HG03025 (cell line): ENCODE measurements at regions not wholly inside any gene's neighbourhood (a gene's known extent, or its start where the extent isn't known, plus 50 kb on each side); places are given as distances from the start of the nearest gene placed in this dataset.

Experiments
- ATAC-seq: cut with Tn5 transposase; IDR thresholded peaks from one replicate; pipeline ENCODE4 v1.9.1; 2021; ENCODE audit warnings: mild to moderate bottlenecking, moderate library complexity; ENCODE audit not compliant: unreplicated experiment, low FRiP score

- no peak for ATAC-seq
Measured at GRCh38 chr4:180455226-180455625, 1788.0 kb upstream of the TENM3 start.

DNA sequence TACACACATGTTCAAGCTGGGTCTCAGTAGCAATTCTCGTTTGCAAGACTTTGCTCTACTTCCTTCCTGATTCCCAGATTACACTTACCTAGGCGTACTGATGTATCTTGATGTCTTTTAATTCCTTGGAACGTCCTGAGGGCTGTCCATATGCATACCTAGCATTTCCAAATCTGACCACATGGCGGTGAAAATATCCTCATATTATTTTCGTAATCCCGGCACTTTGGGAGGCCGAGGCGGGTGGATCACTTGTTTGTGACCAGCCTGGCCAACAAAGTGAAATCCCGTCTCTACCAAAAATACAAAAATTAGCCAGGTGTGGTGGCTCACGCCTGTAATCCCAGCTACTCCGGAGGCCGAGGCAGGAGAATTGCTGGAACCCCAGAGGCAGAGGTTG is 1786.3 kb upstream of the TENM3 start:
- ATAC-seq = no peak

DNA sequence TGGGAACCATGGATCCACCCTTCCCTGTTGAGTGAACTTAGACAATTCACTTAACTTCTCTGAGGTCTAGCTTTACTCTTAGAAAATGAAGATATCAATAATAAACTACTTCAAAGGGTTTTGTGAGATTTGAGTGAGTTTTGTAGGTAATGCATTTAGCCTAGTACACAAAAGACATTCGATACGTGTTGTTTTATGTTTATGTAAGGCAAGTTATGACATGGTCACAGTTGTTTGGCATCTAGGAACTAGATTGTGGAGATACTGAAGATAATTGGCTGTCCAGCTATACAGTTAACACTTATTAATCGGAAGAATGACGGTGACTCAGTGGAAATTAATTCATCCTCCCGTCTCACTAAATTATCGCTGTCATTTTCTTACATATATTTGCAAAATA is 1781.1 kb upstream of the TENM3 start:
- ATAC-seq = no peak

DNA sequence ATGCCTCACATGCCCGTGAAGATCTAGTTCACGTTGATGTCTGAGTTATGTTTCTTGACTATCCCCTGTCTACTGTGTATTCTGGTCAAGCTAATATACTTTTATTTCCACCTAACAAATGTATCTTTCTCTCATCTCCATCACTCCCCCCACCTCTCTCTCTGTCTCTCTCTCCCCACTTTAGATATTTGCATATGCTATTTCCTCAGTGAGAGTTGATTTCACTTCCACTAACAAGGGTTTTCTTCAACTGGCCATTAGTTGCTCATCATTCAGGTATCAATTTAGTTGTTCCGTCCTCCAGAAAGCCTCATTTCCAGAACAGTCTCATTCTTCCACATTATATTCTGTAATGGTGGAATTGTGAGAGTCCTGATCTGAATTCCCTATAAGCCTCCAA is 1777.8 kb upstream of the TENM3 start:
- ATAC-seq = no peak

DNA sequence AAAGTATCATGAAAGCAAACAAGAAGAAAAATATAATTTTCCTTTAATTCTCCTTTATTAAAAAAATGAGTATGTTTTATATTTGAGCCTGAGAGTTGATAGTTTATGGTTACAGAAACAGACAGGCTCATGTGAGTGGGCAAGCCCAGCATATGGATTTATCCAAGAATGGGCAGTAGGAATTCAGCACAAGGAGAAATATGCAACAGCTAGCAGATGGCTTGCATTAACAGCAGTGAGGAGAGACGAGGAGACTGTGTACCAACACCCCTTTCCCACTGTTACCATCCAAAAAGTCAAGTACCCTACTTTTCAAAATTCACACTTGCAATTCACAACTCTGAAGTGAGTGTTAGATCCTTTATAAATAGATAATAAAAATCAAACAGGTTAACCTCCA is 1760.2 kb upstream of the TENM3 start:
- no peak for ATAC-seq

GRCh38 chr4:180485407-180485806 is 1757.8 kb upstream of the TENM3 start:
- ATAC-seq = no peak

GRCh38 chr4:180486342-180486741 is 1756.9 kb upstream of the TENM3 start:
- no peak for ATAC-seq

DNA sequence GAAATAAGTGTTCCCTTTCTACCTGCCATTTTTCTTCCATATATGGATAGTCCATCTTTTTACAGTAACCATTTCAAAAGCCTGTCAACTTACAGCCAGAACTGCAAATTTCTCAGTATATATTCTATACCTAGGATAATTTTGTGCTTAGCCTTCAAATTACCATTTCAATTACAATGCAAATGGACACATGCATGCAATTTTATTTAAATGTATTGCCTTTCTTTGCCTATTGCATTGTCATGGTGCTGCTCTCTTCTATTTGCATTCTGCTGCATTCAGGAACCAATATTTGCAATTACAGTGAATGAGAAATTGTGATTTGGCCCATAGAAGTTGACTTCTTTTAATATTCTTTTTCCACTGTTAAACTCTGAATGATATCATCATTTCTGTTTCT is 1753.4 kb upstream of the TENM3 start:
- no peak for ATAC-seq

GRCh38 chr4:180491210-180491609 is 1752.0 kb upstream of the TENM3 start:
- ATAC-seq = no peak

DNA sequence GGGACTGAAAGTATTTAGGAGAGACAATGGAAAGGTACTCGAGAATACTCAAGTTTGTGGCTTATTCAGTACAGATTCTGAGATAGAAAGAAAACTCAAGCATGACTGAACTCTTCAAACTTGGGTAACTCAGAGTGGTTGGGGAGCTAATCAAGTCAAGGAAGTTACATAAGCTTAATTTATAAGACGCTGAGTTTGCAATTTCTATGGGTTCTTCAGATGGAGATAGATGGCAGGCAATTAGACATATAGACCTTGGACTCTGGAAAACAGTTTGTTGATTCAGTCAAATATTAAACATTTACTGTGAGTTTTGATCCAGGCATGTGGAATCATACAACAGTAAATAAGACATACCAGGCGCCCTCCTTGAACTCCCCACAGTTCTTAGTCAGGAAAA is 1749.9 kb upstream of the TENM3 start:
- ATAC-seq = no peak

DNA sequence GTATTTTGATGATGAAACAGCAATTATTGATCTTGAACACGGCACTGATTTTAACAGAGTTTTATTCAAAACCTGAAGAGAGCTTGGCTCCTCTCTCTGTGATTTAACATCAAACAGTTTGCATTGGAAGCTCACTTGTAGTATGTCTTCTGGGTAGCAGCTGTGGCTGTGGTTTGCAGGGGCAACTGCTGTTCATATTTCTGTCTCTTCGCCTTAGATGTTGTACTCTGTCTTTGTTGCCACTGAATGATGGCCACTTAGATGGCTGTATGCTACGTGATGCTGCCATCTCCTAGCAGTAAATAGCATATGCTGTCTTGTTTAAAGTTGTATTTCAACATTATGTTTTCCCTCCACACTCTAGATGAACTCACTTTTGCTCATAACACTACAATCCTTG is 1743.0 kb upstream of the TENM3 start:
- ATAC-seq = no peak

DNA sequence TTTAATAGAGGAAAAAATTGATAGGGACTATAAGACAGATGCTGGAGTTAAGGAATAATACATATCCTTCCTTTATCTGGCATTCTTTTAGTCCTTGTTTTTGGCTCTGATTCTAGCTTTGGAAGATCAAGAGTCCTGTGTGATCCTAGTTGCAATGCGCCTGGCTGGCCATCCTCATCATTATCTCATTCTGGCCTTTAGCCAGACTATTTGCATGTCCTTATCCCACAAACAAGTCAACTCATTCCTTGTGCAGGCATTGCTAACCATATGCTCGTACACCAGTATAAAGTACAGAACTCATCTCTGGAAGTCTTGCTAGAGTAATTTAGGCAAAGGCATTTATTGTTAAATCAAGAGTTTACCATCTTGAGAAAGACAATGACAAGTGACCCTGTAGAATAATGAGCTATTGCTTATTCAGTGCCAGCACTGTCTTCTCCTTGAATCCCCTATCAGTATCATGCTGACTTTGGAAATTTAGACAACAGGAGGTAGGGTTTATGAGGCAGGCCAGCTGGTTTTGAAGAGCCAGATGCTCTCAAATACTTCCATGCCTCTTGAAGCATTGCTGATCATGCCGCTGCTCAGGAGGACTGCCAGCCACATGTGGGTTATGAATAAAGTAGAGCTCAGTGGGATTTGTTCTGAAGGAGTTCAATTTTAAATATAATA is 1730.3 kb upstream of the TENM3 start:
- ATAC-seq = no peak

DNA sequence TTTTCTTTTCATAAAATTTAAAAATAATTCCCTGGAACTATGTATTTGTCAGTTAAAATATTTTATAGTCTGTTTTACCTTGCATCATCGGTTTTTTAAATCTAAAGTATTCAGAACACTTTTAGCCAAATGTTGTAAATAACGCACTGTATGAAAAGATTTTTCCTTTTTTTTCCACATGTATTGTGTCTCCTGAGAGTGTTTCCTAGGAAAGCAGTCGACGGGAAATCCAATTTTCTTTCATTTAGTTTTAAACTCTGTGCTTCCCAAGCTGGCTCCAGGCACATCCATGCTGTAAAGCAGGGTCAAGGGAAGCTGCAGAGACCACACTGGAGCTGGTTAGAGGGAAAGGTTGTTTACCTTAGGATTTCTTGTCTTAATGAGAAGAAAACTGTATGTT is 1724.3 kb upstream of the TENM3 start:
- ATAC-seq = no peak

GRCh38 chr4:180521181-180521580 is 1722.0 kb upstream of the TENM3 start:
- ATAC-seq = no peak

GRCh38 chr4:180525523-180526077 is 1717.6 kb upstream of the TENM3 start:
- no peak for ATAC-seq

GRCh38 chr4:180528003-180528402 is 1715.2 kb upstream of the TENM3 start:
- no peak for ATAC-seq

GRCh38 chr4:180530787-180531186 is 1712.4 kb upstream of the TENM3 start:
- no peak for ATAC-seq

- ATAC-seq = no peak
Measured at GRCh38 chr4:180532691-180533090, 1710.5 kb upstream of the TENM3 start.

GRCh38 chr4:180538384-180539057 is 1704.7 kb upstream of the TENM3 start:
- ATAC-seq = no peak

DNA sequence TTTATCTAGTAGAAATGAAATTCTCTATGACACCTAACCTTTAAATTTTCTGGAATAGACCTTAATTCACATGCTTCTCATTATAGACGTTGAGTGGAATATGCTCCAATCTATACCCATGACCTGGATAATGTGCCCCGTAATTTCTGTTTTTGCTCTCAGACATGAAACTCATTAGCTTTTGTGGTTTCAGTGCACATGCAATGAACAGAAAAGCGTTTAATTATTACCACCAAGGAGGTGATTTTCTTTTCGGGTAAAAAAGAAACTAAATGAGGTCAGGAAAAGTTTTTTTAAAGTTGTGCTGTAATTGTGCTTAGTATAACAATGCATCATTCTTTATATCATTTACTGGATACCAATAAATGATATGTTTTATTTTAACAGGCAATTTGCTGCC is 1703.9 kb upstream of the TENM3 start:
- ATAC-seq = no peak

DNA sequence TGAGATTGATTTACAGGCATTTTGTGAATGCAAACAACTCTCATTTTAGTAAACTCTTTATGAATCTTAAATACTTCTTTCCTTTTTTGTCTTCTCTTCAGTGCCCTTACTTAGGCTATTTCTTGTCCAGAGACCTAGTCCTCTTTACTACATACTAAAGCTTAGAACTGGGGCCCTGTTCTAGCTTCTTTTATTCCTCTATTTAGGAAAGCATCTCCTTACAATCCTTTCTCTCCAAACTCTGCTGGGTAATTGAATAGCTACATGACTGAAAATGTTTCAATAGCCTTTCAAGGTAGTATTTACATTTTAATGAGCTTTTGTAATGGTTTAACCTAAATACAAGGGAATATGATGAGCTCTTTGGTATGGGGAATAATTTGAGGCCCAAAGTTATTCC is 1701.5 kb upstream of the TENM3 start:
- ATAC-seq = no peak

GRCh38 chr4:180542445-180543100 is 1700.6 kb upstream of the TENM3 start:
- ATAC-seq = no peak
